Keratinocyte (primary cell): ENCODE measurements at regions not wholly inside any gene's neighbourhood (a gene's known extent, or its start where the extent isn't known, plus 50 kb on each side); places are given as distances from the start of the nearest gene placed in this dataset.

Experiments
- DNase-seq: peaks from one replicate; pipeline ENCODE4 v3.0.0-alpha.2; 2011; ENCODE audit warnings: low read depth, missing footprints, low spot score
- FAIRE-seq: peaks from 2 replicates; lab custom pipeline; 2011; peaks lifted over from hg19 to GRCh38; lab: Jason Lieb, UNC
- H2AFZ ChIP-seq: 2 replicates; pipeline ENCODE4 v1.6.0; 2012; ENCODE audit warnings: low read length, control low read depth, inconsistent platforms; ENCODE audit not compliant: control insufficient read depth
- H3K27ac ChIP-seq: 2 replicates; pipeline ENCODE4 v1.5.1; 2011; ENCODE audit warnings: low read length; ENCODE audit not compliant: control insufficient read depth, insufficient read depth
- H3K27me3 ChIP-seq: 3 replicates; pipeline ENCODE4 v1.6.0; 2011; ENCODE audit warnings: low read length; ENCODE audit not compliant: control insufficient read depth, insufficient read depth; ENCODE audit errors: extremely low read depth
- H3K36me3 ChIP-seq, 2 experiments: 2 replicates in 1 of 2; 3 replicates in 1 of 2; pipeline ENCODE4 v1.5.1; 2011; ENCODE audit warnings: low read length in 2 of 2, mild to moderate bottlenecking in 1 of 2; ENCODE audit not compliant: control insufficient read depth in 2 of 2, insufficient read depth in 2 of 2; ENCODE audit errors: extremely low read depth in 1 of 2
- H3K4me1 ChIP-seq: 3 replicates; pipeline ENCODE4 v1.5.1; 2011; ENCODE audit warnings: low read length; ENCODE audit not compliant: control insufficient read depth, insufficient read depth; ENCODE audit errors: extremely low read depth
- H3K4me2 ChIP-seq: 3 replicates; pipeline ENCODE4 v1.6.0; 2011; ENCODE audit warnings: low read depth, low read length; ENCODE audit not compliant: control insufficient read depth, insufficient read depth; ENCODE audit errors: extremely low read depth
- H3K4me3 ChIP-seq, 3 experiments: fragments of 200-600 bp in 1 of 3; sonication (generic) in 1 of 3; 2 replicates in 2 of 3; 3 replicates in 1 of 3; pipeline ENCODE4 v1.5.1; 2011 to 2016; ENCODE audit warnings: low read length in 3 of 3, mild to moderate bottlenecking in 3 of 3, control low read depth in 2 of 3, inconsistent platforms in 1 of 3, low read depth in 1 of 3, mixed read lengths in 1 of 3, mixed run types in 1 of 3, moderate library complexity in 1 of 3; ENCODE audit not compliant: control insufficient read depth in 2 of 3, insufficient read depth in 2 of 3; ENCODE audit errors: extremely low read depth in 1 of 3
- H3K79me2 ChIP-seq: 2 replicates; pipeline ENCODE4 v1.6.0; 2012; ENCODE audit warnings: low read length; ENCODE audit not compliant: control insufficient read depth, insufficient read depth
- H3K9ac ChIP-seq: 3 replicates; pipeline ENCODE4 v1.6.0; 2011; ENCODE audit warnings: low read length; ENCODE audit not compliant: control insufficient read depth, insufficient read depth; ENCODE audit errors: extremely low read depth
- H3K9me1 ChIP-seq: 3 replicates; pipeline ENCODE4 v1.6.0; 2011; ENCODE audit warnings: low read length; ENCODE audit not compliant: control insufficient read depth, insufficient read depth; ENCODE audit errors: extremely low read depth
- H3K9me3 ChIP-seq: 2 replicates; pipeline ENCODE4 v1.5.1; 2012; ENCODE audit warnings: low read depth, low read length; ENCODE audit not compliant: control insufficient read depth
- H4K20me1 ChIP-seq: 3 replicates; pipeline ENCODE4 v1.6.0; 2011; ENCODE audit warnings: low read length; ENCODE audit not compliant: control insufficient read depth, insufficient read depth; ENCODE audit errors: extremely low read depth
- EZH2 ChIP-seq: IDR thresholded peaks from one replicate; pipeline ENCODE4 v1.6.1; 2012; ENCODE audit warnings: inconsistent platforms, mild to moderate bottlenecking, low read length, moderate library complexity
- dilution Hi-C: fragments of 300-500 bp; cut with MboI; formaldehyde crosslinking; loops from one replicate; pipeline ENCODE4 v1.7.0; 2020; ENCODE audit warnings: low sequenced_read_pairs; ENCODE audit not compliant: extremely low pct_ligation_motif_present
- TF ChIP-seq, protein P1 (sequence below), 3 experiments: IDR thresholded peaks in 1 of 3; conservative IDR thresholded peaks in 1 of 3; optimal IDR thresholded peaks in 1 of 3; 2 replicates in 2 of 3; 3 replicates in 1 of 3; pipeline versions ENCODE3 to v1.5.1; 2011; ENCODE audit warnings: low read length in 3 of 3, mild to moderate bottlenecking in 3 of 3, moderate library complexity in 2 of 3, control low read depth in 1 of 3, inconsistent platforms in 1 of 3; ENCODE audit not compliant: insufficient read depth in 2 of 3; ENCODE audit errors: extremely low read depth in 1 of 3

DNA sequence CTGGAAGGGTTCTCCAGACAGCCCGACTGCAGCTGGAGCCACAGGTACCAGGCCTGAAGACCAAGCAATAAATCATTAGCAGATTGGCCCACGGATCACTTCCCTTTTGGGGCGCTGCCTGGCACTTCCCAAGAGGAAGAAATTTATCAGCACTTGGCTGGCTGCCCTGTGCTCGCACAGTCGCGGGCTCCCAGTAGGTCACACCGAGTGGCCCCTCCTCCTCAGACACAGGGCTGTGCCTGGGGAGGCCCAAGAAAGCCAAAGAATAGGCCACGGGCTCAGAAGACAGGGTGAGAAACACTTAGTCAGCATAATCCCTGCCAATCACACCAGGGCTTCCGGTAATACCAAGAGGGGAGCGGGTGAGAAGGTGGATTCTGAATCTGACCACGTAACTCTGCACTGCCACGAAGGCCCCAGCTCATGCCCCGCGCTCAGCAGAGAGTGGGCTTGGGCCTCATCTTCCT is 115.7 kb upstream of the MSX2 start:
- dilution Hi-C loops = no loop called here
- TF ChIP-seq, protein P1, sequence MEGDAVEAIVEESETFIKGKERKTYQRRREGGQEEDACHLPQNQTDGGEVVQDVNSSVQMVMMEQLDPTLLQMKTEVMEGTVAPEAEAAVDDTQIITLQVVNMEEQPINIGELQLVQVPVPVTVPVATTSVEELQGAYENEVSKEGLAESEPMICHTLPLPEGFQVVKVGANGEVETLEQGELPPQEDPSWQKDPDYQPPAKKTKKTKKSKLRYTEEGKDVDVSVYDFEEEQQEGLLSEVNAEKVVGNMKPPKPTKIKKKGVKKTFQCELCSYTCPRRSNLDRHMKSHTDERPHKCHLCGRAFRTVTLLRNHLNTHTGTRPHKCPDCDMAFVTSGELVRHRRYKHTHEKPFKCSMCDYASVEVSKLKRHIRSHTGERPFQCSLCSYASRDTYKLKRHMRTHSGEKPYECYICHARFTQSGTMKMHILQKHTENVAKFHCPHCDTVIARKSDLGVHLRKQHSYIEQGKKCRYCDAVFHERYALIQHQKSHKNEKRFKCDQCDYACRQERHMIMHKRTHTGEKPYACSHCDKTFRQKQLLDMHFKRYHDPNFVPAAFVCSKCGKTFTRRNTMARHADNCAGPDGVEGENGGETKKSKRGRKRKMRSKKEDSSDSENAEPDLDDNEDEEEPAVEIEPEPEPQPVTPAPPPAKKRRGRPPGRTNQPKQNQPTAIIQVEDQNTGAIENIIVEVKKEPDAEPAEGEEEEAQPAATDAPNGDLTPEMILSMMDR (optimal IDR thresholded peaks at IDR 0.05 in 1 of 3, IDR thresholded peaks at IDR 0.05 in 1 of 3, conservative IDR thresholded peaks at IDR 0.05 in 1 of 3; ENCODE audit: extremely low read depth in 1 of 3, insufficient read depth in 2 of 3, low read length in 3 of 3) = no peak
- no peak for TF ChIP-seq EZH2
- no peaks in the 10 kb centered on the region for H3K27me3 ChIP-seq
- peak overlapping the region; percentile 80 for H2AFZ ChIP-seq
- H3K36me3 ChIP-seq = no peaks in the 10 kb centered on the region
- H3K9me3 ChIP-seq = no peaks in the 10 kb centered on the region
- H3K4me2 ChIP-seq = peak overlapping the region; percentile 64
- no peaks in the 10 kb centered on the region for H4K20me1 ChIP-seq
- H3K9me1 ChIP-seq = no peaks in the 10 kb centered on the region
- DNase-seq (peak; percentile 40), FAIRE-seq (peak; percentile 49)
- no peaks in the 10 kb centered on the region for H3K79me2 ChIP-seq
- peaks cover 17% of the 10 kb centered on the region for H3K4me1 ChIP-seq
- H3K27ac ChIP-seq = no peak overlapping the region
- H3K9ac ChIP-seq = peak overlapping the region; percentile 22
- H3K4me3 ChIP-seq = peak overlapping the region in 1 of 3 experiments; percentile 27

DNA sequence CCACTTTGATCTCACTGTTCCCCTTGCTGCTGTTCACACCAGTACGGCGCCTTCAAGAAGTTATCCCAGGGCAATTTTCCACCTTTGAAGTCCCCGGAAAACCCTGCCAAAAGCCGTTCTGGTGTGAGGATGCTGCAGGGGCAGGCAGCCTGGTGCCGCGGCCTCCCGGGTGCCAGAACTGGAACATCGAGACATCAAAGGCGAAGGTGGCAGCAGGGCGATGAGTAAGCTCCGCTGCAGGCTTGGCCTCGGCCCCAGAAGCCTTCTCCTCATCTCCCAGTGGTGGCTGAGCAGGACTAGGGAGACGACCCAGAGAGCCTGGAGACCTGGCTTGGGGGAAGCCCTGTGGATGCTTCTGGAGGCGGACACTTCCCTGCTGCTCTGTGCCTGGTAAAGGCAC is 115.3 kb upstream of the MSX2 start:
- Histone ChIP-seq H3K79me2 (no peaks in the 10 kb centered on the region), H2AFZ (peak overlapping the region; percentile 80), H3K9me3 (no peaks in the 10 kb centered on the region), H4K20me1 (no peaks in the 10 kb centered on the region), H3K4me2 (peak overlapping the region; percentile 64), H3K27me3 (no peaks in the 10 kb centered on the region), H3K27ac (no peak overlapping the region), H3K4me3 (no peak overlapping the region), H3K9me1 (no peaks in the 10 kb centered on the region), H3K4me1 (peaks cover 17% of the 10 kb centered on the region), H3K9ac (no peak overlapping the region), H3K36me3 (no peaks in the 10 kb centered on the region)
- DNase-seq (no peak), FAIRE-seq (no peak)
- TF ChIP-seq, protein P1 (optimal IDR thresholded peaks at IDR 0.05 in 1 of 3, IDR thresholded peaks at IDR 0.05 in 1 of 3, conservative IDR thresholded peaks at IDR 0.05 in 1 of 3; ENCODE audit: extremely low read depth in 1 of 3, insufficient read depth in 2 of 3, low read length in 3 of 3) = no peak
- no peak for TF ChIP-seq EZH2
- dilution Hi-C loops = no loop called here
